ENCODE measurements at regions not wholly inside any gene's neighbourhood (a gene's known extent, or its start where the extent isn't known, plus 50 kb on each side); places are given as distances from the start of the nearest gene placed in this dataset.

DNA sequence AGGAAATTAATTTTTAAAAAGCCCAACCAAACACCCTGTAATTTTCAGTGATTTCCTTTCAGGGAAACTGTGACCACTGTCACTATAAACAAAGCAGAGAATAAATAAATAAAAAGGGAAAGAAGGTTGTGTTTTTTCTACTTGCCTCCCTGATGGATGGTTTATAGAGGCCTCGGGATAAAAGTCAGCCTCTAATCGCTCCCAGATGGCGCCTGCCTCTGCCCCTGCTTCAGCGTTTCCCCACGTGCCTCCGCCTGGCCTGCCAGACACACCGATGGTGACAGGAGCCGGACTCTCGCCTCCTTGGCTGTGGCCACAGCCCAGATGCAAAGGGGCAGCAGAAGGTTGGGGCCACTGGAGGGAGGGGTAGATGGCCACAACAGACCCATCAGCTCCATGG, 327.7 kb downstream of the CDC5L start:
- no peak for DNase-seq (ENCODE audit: low read depth)

DNA sequence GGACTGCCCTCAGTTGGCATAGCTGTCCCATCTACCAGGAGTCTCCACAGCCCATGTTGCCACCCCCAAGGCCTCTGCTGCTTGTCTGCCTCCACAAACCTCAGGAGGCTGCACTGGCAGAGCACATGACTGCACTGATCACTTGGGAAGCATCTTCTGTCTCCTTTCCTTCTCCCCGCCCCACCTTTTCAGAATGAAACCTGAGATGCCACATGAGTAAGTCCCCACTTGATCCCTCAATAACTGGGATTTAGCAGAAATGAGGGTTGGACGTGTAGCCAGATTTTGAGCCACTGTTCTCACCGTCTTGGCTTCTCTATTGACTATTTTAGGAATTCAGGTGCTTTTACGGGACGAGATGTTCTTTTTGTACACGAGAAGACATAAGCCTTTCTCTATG, 328.4 kb downstream of the CDC5L start:
- DNase-seq (ENCODE audit: low read depth) = no peak

DNA sequence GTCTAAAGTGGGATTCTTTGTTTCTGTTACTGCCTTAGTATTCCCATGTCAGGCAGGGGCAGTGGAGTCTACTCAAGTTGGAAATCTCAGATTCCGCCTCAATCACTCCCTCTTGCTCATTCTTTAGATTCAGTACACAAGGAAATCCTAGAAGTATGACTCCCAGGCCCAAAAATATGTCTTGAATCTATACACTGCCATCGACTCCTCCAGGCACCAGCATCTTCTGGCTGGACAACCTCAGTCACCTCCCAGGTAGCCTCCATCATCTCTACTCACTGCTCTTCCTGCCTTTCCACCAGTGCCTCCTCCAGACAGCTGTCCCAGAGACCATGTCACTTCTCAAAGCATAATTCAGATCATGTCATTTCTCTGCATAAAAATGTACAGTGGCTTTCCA, 329.9 kb downstream of the CDC5L start:
- DNase-seq (ENCODE audit: low read depth) = no peak

DNA sequence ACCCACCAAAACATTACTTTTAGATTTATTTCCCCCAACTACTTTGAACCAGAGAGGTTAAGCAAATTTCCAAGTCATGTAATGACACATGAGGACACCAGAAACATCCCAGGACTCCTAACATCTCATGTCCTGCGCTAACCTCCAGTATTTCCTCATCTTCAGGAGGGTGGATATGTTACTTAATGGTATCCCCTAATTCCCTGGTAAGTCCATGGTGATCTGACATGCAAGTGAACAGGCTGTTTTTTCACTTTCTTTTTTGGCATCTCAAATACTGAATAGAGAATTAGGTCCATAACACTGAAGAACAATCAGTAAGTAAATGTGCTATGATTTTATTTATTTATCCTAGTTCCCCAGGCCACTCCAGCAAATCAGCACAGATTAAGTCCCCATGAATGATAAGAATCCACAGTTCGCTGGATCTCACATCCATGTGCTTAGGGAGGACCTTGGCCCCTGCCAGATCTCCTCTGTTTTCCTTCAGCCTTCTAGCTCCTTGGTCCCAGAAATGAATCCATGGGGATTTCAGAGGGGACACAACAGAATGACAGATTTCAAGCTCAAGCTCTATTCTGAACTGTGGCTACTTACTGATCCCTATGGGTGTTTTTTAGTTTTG, 334.6 kb downstream of the CDC5L start:
- no peak for DNase-seq (ENCODE audit: low read depth)

DNA sequence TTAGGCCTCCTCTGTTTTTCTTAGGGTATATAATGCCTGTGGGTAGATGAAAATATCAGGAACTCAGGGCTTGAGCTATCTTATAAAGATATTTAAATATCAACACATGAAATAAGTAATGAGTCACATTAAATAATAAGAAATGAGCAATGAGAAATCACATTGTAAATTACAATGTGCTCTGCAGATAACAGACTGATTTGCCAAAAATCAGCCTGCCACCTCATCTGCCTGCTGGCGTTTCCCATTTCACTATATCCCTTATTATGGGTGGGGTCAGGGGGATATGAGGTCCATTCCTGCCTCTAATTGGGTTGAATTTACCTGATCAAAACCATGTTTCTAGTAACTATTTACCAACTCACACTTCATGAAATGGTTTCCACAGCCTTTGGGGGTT, 335.2 kb downstream of the CDC5L start:
- no peak for DNase-seq (ENCODE audit: low read depth)

DNA sequence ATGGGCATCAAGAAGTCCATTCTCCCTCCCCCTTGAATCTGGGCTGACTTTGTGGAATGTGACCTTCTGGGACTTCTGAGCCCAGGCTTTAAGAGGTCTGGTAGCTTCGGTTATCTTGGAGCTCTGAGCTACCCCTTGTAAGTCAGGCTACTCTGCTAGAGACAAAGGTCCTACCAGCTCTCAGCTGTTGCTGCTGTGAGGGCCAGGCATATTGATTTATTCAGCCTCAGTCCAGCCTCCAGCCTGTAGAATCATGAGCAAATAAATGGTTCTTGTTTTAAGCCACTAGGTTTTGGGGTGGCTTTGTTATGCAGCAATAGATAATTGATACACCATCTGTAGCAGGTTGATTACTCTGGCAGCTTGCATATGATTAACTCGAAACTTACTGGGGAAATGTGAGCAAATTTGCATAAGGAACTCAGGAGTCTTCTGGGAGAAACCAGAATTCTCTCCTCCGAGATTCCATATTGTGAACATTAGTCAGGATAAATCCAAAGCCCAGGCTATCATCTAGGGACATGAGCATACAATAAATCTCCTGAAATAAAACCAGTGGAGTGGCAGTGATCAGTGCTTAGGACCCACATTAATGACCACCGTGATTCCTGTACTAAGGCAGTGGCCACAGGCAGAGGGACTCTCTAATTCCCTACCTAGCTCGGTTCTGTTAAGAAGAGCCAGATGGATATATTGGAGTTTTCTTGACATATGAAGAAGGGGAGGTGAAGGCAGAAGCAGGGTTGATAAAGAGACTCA, 336.1 kb downstream of the CDC5L start:
- DNase-seq (ENCODE audit: low read depth) = no peak

DNA sequence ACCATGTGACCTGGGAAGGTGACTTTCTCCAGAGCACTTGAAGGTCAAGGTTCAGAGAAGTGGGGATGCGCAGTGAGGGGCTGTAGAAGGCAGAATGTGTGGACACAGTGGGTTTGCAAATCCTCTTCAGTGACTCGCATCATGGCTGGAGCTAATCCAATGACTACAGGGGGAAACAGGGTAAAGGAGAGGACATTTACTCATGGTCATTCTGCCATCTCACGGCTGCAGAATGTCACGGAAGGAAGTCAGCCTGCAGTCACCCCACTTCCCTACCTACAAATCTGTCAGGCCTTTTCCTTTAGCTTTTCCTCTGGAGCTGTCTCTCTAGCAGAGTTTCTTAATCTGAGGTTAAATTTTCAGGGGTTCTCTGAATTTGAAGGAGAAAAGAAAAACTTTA, 337.6 kb downstream of the CDC5L start:
- no peak for DNase-seq (ENCODE audit: low read depth)

DNA sequence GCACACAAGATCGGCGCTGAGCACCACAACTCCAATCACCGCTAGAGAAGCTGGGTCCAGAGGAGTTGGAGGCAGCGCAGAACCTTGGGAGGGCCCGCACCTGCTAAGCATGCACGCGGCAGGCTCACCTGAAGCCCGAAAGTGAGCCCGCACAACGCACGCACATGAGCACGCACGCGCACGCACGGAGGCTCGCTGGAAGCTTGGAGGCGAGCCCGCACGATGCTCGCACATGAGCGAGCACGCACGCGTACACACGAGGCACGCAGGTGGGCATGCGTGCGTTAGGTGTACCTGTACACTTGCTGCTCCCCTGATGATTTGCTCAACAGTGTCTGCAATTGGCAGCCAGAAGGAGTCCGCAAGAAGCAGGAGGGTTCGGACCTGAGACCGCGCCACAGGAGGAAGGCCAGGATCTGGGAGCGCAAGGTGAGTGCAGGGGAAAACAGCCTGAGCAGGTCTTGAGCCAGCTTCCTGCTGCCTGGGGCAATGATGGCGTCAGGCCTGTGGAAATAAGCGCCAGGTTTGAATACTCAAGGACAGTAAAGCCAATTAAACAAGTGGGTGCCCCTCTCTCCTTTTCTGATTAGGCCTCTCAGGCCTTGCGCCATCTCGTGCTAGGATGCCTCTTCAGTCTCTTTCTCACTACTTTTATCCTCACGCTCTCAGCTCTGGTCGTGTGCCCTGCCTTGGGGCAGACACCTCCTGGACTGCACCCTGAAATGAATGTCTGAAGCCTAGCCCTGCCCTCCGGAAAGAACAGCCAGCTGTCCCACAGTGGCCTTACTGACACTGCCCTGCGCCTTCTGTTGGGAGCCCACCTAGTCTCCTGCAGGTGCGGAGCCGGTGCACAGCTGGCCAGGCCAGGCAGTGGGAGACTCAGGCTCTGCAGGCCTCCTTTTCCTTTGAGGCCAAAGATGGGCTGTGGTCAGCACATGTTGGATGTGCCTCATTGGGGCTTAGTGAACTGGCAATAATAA, 340.4 kb downstream of the CDC5L start:
- no peak for DNase-seq (ENCODE audit: low read depth)

DNA sequence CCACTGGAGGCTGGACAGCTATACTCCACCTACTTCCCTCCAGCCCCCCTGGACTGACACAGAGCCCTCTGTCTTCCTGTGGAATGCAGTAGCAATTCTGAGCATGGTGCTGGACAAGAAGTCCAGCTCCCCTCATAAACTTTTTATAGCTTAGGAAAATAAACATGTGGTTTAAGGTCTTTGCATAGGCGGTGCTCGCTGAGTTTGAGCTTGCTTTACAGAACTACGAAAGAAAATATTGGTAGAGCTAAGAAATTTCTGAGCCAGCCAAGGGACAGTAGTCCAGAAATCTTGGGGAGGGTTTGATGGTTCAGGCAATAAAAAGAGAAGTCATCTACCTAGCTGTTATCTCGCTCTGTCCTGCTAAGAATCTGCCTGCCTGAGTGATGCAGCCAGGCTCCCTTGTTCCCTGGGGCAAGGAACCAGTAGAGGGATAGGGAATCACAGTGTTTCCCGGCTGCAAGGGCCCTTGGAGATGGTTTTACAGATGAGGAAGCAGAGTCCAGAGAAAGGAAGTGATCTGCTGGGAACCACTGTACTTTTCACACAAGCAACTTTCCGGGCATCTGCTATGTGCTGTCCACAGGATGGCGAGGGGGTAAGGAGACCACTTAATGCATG, 343.4 kb downstream of the CDC5L start:
- DNase-seq (ENCODE audit: low read depth) = no peak

DNA sequence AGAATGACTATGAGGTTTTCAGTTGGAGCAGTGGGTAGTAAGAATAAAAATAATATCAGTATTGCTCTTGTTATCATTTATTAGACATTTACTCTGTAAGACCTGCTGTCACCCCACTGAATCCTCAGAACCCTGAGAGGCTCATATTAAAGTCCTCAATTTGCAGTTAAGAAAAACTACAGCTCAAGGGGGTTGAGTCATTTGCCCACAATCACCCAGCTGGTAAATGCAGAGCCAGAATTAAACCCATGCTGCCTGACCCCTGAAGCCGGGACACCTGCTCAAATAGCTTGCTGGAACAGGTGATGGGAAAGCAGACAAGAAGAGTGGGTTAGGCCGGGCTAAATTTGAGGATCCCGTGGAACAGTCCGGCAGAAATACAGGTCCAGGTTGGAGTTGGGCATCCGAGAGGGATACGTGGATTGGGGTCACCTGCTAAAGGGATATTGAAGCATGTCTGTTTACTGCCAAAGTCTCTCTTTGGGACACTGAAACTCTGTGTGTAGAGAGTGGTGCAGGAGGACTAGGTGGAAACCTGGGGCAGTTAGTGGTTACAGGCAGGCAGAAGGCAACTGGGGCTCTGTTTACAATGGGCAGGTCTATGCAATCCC, 344.1 kb downstream of the CDC5L start:
- no peak for DNase-seq (ENCODE audit: low read depth)

DNA sequence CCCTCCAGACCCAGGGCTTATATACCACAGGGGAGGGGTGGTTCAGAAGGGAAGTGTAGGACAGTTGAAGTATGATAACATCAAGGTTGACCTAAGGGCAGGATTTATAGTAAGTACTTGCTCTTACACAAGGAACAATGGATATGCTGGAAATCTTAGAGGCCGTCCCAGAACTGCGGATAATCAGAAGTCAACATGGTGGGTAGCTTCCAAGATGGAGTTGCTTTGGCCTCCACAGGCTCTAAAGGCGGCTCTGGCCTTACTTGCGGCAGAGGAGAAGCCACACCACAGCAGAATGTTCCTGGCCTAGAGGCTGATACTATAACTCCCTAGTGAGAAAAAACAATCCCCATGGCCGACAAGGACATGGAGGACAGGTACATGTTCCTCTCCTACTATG, 344.7 kb downstream of the CDC5L start:
- DNase-seq (ENCODE audit: low read depth) = no peak

DNA sequence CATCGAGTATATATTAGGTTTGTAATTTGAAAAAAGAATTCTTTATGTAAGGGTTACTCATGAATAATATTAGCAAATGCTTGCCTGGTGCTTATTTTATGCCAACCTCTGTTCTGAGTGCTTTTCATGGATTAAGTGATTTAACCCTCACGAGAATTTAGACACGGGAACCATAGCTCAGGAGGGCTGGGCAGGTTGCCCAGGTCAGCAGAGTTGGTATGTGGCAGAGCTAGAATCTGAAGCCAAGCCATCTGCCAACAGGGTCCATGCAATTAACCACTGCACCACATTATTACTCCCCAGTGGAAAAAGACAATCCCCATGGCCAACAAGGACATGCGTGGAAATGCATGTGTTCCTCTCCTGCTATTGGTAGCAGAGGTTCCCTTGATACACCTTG, 345.6 kb downstream of the CDC5L start:
- DNase-seq (ENCODE audit: low read depth) = no peak

DNA sequence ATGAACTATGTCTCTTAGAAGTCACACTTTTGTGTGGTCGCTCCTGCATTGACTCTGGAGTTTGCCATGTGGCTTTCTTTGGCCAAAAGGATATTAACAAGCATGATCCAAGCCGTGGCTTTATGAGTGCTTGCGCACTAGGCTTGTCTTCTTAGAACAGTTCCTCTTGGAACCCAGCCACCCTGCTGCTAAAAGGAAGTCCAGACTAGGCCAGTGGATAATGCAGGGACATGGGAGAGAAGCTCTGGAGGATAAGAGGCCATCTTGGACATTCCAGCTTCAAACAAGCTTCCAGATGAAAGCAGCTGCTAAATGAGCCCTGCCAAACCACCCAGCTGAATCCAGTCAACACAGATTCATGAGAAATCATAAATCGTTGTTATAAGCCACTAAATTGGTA, 346.4 kb downstream of the CDC5L start:
- no peak for DNase-seq (ENCODE audit: low read depth)

DNA sequence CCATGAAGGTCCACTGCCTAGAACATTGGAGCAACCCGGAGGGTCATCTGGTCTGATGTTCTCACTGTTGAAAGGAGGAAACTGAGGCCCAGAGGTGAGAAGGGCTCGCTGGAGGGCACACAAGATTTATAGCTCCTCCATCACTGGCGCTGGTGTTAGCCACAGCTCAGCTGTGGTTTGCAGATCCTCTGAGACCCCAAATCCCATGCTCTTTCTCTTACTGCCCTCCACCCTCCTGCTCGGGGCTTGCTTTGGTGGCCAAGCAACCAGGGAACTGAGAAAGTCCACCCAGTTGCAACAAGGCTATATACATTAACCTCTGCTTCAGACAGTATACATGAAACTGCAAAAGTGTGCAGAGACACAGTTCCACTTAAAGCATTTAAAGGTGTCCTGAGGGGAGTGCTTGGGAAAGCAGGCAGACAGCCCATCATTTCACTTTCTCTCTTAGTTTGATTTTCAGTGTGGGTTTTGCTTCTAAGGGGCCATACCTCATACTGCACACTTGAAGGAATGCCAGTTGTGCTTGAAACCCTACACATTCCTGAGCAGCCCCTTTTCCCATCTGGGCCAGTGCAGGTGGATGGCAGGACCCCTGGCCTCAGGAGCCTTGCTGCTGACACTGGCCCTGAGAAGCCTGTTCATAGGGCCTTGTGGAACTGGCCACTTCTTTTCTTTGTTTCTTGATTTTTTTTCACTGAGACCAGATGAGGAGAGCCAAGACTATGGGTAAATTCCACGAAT, 347.6 kb downstream of the CDC5L start:
- DNase-seq (ENCODE audit: low read depth) = no peak

DNA sequence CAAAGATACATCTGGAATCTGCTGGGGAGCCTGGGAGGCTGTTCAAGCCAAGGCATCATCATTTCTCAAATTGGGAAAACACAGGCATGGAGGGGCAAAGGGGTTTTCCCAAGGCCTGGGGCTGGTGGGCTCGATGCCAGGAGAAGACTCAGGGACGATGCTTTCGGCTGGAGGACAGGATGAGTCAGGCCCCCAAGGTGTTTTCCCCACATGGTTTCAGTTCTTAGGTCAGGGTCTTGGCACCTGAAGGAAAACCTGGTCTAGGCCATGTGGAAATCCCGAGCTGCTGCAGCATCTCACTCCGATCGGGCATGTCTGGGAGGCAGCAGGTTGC, 348.1 kb downstream of the CDC5L start:
- DNase-seq (ENCODE audit: low read depth) = no peak

DNA sequence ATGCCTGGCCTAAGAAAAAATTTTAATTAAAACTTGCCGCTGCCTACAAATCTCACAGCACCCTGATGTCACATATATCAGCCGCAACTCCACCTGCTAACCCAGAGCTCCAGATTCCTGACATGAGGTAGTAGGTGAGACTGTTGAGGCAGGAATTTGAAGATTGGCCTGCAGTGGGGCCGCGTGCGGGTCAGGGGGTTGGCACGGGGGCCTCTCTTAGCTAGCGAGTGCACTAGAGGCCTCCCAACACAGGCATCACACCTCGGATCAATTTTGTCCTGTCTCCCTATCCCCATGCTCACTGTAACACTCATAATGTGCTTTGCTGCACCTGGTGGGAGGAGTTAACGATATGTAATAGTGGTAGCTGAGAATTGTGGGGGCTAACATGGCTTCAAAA, 349.8 kb downstream of the CDC5L start:
- no peak for DNase-seq (ENCODE audit: low read depth)

DNA sequence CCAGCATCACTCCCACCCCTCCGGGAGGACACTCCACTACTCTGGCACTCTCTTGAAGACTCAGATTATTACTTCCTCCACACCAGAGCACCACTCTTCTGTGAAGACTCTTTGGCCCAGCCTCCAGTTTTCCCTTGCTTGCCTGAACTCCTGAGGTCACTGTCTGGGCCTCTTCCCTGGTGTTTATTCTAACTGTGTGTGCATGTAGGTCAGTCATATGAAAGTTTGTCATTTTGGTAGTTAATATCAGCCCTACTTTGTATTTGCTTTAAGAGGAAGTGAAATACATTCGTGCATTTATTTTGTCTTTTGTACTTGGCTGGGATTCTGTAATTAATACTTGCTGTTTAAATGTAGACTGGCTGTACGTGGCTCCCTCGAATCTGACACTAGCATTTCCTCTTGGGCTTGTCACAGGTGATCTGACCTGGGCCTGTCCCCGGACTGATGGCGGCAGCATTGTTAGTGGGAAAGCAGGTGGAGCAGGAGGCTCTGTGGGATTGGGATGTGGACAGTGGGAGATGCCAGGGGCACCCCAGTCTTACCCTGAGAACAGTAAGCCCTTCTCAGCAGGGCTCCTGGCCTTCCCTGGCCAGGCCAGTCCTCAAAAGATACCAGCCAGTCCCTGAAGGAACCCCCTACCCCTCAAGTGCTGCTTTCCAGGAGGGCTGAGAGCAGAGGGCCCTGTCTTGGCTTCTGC, 350.5 kb downstream of the CDC5L start:
- no peak for DNase-seq (ENCODE audit: low read depth)

DNA sequence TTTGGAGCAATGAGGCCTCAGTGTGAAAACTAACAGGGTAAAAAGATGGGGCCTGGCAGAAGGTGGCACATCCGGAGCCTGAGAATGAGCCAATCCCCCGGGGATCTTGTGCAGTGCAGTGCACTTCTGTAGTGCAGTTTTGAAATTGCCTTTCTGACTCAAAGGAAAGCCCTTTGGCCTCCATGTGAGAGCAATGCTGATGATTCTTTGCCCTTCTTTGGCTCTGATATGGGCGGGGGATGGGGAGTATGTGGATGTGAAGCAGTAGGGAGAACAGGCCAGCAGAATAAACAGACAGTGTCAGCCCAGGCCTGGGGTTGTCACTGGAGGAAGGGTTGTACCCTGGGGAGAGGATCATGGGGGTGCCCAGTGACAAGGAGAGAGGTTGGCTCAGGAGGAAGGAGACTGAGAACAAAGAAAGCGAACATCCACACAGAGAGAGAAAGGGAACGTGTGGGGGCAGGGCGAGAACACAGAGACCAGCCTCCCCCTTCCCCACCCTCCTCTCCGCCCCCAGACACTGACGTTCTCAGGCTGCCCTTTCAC, 351.2 kb downstream of the CDC5L start:
- no peak for DNase-seq (ENCODE audit: low read depth)

DNA sequence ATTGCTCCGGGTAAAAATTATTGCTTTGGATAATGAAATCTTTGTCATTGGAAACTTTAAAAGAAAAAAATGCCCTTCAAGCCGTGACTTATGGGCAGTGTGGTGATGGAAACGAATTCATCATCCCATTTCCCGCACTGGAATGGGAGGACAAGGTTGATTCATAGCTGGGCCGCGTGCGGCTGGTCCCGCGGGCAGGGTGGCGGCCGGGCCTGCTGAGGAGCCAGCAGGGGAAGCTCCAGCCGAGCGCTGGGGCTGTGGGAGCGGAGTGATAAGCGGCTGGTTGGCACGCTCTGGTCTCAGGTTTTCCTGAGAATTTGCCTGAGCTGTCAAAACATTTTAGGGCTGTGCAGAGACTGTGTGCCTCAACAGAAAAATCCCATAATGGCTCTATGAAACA, 351.7 kb downstream of the CDC5L start:
- no peak for DNase-seq (ENCODE audit: low read depth)

DNA sequence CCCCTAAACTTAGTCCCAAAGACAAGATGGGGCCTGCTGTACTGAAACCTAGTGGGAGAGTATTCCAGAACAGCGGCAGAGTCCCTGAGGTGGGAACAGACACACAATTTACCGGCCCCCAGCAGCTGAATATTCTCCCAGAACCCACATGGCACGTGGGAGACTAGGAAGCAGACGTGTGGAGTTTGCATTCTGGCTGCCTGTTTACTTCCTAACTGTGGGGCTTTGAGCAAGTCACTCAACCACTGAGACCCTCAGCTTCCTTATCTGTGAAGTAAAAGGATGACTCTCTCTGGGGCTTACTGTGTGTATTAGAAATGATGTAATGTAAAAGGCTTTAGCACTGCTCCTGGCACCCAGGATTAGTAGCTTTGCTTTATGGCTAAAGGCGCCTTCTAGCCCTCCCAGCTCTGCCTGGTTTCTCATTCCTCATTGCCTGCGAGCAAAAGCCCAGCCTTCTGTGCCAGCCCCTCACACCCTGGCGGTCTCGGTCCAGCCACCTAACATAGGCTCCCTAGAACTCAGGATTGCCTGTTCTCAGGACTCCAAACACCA, 353.1 kb downstream of the CDC5L start:
- no peak for DNase-seq (ENCODE audit: low read depth)
